ENCODE measurements at regions not wholly inside any gene's neighbourhood (a gene's known extent, or its start where the extent isn't known, plus 50 kb on each side); places are given as distances from the start of the nearest gene placed in this dataset.
"Not testable (repeated sequence)": the region's sequence is repeated elsewhere in the genome, so short reads cannot be mapped to it uniquely, and the experiment has no call there.

- Histone ChIP-seq H3K79me2 (ENCODE audit: insufficient read depth, low read length) (no peaks in the 10 kb centered on the region), H3K36me3 (ENCODE audit: insufficient read depth, low read length) (no peaks in the 10 kb centered on the region), H3K4me3 (ENCODE audit: low read length, poor library complexity, severe bottlenecking) (no peak overlapping the region), H3K9me2 (replicated peaks; ENCODE audit: low read depth, low read length) (no peaks in the 10 kb centered on the region), H3F3A (ENCODE audit: low read depth) (no peaks in the 10 kb centered on the region), H3K9me3 (ENCODE audit: insufficient read depth, low read depth, low read length) (no peaks in the 10 kb centered on the region), H2AFZ (ENCODE audit: low read length) (no peak overlapping the region), H3K4me1 (ENCODE audit: insufficient read depth, low read length, poor library complexity, severe bottlenecking) (peaks cover 8% of the 10 kb centered on the region), H3K27me3 (ENCODE audit: insufficient read depth, low read length, poor library complexity, severe bottlenecking) (no peaks in the 10 kb centered on the region), H4K20me1 (ENCODE audit: insufficient read depth, low read length, poor library complexity, severe bottlenecking) (no peaks in the 10 kb centered on the region), H3K4me2 (ENCODE audit: low read depth, low read length, poor library complexity, severe bottlenecking) (no peak overlapping the region), H3K9ac (ENCODE audit: low read depth, low read length, poor library complexity, severe bottlenecking) (no peak overlapping the region)
- TF ChIP-seq EZH2phosphoT487 (IDR thresholded peaks at IDR 0.05; ENCODE audit: borderline replicate concordance) = no peak
- no peak for TF ChIP-seq CTCF (conservative IDR thresholded peaks at IDR 0.05; ENCODE audit: low read length)
Measured at GRCh38 chr1:197995408-197996258, 78.5 kb downstream of the LHX9 start.

GRCh38 chr1:197996259-197996512 is 79.0 kb downstream of the LHX9 start:
- H2AFZ ChIP-seq (ENCODE audit: low read length); H3K79me2 ChIP-seq (ENCODE audit: insufficient read depth, low read length); H3K9ac ChIP-seq (ENCODE audit: low read depth, low read length, poor library complexity, severe bottlenecking); H3F3A ChIP-seq (ENCODE audit: low read depth); H3K4me1 ChIP-seq (ENCODE audit: insufficient read depth, low read length, poor library complexity, severe bottlenecking); H3K9me3 ChIP-seq (ENCODE audit: insufficient read depth, low read depth, low read length); H3K4me2 ChIP-seq (ENCODE audit: low read depth, low read length, poor library complexity, severe bottlenecking); H4K20me1 ChIP-seq (ENCODE audit: insufficient read depth, low read length, poor library complexity, severe bottlenecking); H3K9me2 ChIP-seq (replicated peaks; ENCODE audit: low read depth, low read length); H3K36me3 ChIP-seq (ENCODE audit: insufficient read depth, low read length); H3K27me3 ChIP-seq (ENCODE audit: insufficient read depth, low read length, poor library complexity, severe bottlenecking); H3K4me3 ChIP-seq (ENCODE audit: low read length, poor library complexity, severe bottlenecking): not testable (repeated sequence)

- Histone ChIP-seq H3K4me2 (ENCODE audit: low read depth, low read length, poor library complexity, severe bottlenecking) (no peak overlapping the region), H2AFZ (ENCODE audit: low read length) (no peak overlapping the region), H3K9ac (ENCODE audit: low read depth, low read length, poor library complexity, severe bottlenecking) (no peak overlapping the region), H3K9me2 (replicated peaks; ENCODE audit: low read depth, low read length) (no peaks in the 10 kb centered on the region), H3K79me2 (ENCODE audit: insufficient read depth, low read length) (no peaks in the 10 kb centered on the region), H3K4me1 (ENCODE audit: insufficient read depth, low read length, poor library complexity, severe bottlenecking) (no peaks in the 10 kb centered on the region), H3F3A (ENCODE audit: low read depth) (no peaks in the 10 kb centered on the region), H3K4me3 (ENCODE audit: low read length, poor library complexity, severe bottlenecking) (no peak overlapping the region), H4K20me1 (ENCODE audit: insufficient read depth, low read length, poor library complexity, severe bottlenecking) (no peaks in the 10 kb centered on the region), H3K9me3 (ENCODE audit: insufficient read depth, low read depth, low read length) (no peaks in the 10 kb centered on the region), H3K27me3 (ENCODE audit: insufficient read depth, low read length, poor library complexity, severe bottlenecking) (no peaks in the 10 kb centered on the region), H3K36me3 (ENCODE audit: insufficient read depth, low read length) (no peaks in the 10 kb centered on the region)
- no peak for TF ChIP-seq EZH2phosphoT487 (IDR thresholded peaks at IDR 0.05; ENCODE audit: borderline replicate concordance)
- TF ChIP-seq CTCF (conservative IDR thresholded peaks at IDR 0.05; ENCODE audit: low read length) = no peak
Measured at GRCh38 chr1:197998110-197998509, 80.9 kb downstream of the LHX9 start.

DNA sequence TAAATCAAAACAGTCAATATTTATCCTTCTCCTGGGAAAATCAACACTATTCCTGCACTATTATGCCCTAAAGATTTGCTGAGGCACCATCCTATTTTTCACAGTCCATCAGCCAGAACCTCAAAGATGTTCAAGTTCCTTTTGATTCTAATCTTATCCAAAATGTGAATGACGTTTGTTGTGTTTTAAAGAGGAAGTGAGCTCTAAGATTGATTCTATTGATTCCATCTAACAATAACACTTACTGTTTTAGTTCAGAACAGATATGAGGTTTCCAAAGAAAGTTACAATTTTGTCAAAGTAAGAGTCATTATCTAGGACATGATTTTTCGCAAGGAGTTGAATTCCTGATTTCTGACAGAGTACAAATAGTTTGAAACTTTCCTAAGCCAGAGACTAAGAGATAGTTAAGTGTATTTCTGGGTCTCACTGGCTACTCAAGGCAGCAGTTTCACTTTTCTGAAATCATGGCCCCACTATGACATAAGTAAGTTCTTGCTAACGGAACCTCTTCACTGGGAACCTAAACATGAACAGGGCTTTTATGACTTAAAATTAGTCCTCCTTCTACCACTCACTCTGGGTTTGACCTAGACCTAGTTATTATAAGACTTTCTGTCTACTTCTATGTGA is 84.7 kb downstream of the LHX9 start:
- no peaks in the 10 kb centered on the region for H3K9me3 ChIP-seq (ENCODE audit: insufficient read depth, low read depth, low read length)
- H4K20me1 ChIP-seq (ENCODE audit: insufficient read depth, low read length, poor library complexity, severe bottlenecking) = no peaks in the 10 kb centered on the region
- TF ChIP-seq CTCF (conservative IDR thresholded peaks at IDR 0.05; ENCODE audit: low read length) (no peak), EZH2phosphoT487 (IDR thresholded peaks at IDR 0.05; ENCODE audit: borderline replicate concordance) (no peak)
- H3K27me3 ChIP-seq (ENCODE audit: insufficient read depth, low read length, poor library complexity, severe bottlenecking) = no peaks in the 10 kb centered on the region
- no peak overlapping the region for H3K4me3 ChIP-seq (ENCODE audit: low read length, poor library complexity, severe bottlenecking)
- H2AFZ ChIP-seq (ENCODE audit: low read length) = no peak overlapping the region
- no peaks in the 10 kb centered on the region for H3K4me1 ChIP-seq (ENCODE audit: insufficient read depth, low read length, poor library complexity, severe bottlenecking)
- no peaks in the 10 kb centered on the region for H3K79me2 ChIP-seq (ENCODE audit: insufficient read depth, low read length)
- no peak overlapping the region for H3K4me2 ChIP-seq (ENCODE audit: low read depth, low read length, poor library complexity, severe bottlenecking)
- no peaks in the 10 kb centered on the region for H3F3A ChIP-seq (ENCODE audit: low read depth)
- no peak overlapping the region for H3K9ac ChIP-seq (ENCODE audit: low read depth, low read length, poor library complexity, severe bottlenecking)
- H3K36me3 ChIP-seq (ENCODE audit: insufficient read depth, low read length) = no peaks in the 10 kb centered on the region
- H3K9me2 ChIP-seq (replicated peaks; ENCODE audit: low read depth, low read length) = no peaks in the 10 kb centered on the region
